GM19397 (cell line): ENCODE measurements at regions not wholly inside any gene's neighbourhood (a gene's known extent, or its start where the extent isn't known, plus 50 kb on each side); places are given as distances from the start of the nearest gene placed in this dataset.
"Not testable (repeated sequence)": the region's sequence is repeated elsewhere in the genome, so short reads cannot be mapped to it uniquely, and the experiment has no call there.

Experiments
- ATAC-seq: cut with Tn5 transposase; IDR thresholded peaks from one replicate; pipeline ENCODE4 v1.9.1; 2021; ENCODE audit warnings: mild to moderate bottlenecking, moderate library complexity; ENCODE audit not compliant: unreplicated experiment

DNA sequence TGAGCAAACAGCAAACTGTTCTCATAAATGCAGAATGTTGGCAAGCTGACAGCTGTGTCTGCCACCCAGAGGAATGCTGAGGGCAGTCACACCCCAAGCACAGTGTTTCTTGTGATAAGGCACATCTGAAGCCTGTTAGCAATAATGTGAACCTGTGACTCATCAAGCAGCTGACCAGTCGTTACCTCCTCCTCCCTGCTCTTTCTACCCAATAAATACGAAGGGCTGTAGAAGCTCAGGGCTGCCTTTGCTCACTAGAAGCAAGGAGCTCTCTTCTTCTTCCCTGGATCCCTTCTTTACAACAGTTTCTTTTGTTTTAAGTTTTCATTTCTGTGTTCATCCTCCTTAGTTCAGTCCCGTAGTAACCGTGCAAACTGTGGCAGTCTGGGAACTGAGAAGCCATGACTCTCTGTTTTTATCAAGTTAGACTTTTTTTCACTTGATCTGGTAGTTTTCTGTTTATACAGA, 160.3 kb upstream of the ZNF184 start:
- ATAC-seq, result not testable (repeated sequence)

DNA sequence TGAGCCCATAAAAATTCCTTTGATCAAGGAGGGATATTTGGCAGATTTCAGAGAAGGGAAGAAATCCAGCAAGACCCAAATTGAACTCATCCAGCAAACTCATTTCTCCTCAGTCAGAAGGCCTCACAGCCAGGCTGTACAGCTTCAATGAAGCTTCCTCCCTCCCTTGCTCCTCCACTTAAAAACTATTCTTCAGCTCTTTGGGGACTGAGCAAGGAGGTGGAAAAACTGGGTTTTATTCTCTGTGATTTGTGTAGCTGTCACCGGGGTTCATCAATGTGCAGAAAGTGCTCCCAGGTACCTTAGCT, 158.7 kb upstream of the ZNF184 start:
- ATAC-seq, result no peak

DNA sequence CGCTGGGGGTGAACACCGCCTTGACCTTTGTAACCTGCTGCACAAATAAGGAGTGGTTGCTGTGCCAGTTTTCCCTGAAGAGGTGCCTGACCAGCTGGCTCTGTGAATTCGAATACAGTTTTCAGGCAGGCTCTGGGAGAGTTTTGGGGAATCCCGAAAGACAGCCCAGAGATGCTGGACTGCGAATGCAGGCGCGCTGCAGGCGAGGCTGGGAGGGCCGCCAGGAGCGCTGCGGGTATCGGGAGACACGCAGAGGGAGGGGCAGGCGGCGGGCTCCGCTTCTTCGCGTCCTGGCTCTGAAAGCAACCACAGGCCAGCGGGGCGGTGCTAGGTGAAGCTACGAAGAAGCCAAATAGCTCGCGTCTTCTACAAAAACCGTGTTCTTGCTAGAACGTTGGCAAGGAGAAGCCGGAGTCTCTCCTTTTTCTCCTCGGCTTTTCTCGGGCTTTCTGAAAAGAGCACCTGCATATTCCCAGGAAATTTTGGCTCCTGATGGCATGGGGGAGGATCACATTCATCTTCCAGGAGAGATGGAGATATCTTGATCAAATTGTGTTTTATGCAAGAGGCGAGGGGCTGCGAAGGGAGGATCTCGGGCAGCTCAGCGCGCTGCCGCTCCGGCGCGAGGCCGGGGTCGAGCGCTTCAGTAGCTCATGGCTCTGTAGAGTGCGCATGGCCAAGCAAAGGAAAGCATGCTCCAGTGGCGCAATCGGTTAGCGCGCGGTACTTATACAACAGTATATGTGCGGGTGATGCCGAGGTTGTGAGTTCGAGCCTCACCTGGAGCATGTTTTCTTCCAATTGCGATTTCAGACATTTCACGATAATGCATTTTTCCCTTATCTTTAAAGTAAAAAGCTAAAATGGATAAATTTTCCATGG, 158.1 kb upstream of the ZNF184 start:
- ATAC-seq, result no peak

DNA sequence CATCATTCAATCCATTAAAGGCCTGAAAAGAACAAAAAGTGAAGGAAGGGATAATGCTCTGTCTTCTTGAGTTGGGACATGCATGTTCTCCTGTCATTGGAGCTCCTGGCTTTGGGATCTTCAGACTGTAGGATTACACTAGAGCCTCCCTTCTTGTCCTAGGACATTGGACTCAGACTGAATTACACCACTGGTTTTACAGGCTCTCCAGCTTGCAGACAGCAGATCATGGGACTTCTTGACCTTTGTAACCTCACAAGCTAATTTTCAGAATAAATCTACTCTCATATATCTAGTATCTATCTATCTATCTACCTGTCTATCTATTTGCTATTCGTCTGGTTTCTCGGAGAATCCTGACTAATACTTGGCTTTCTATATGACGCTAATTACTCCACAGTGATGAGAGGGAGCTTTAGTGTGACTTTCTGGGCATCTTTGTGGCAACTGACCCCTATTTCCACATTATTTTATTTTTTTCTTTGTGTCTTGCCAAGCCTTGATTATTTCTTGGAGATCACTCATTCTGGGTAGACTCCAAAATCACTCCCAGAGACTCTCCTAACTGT, 151.9 kb upstream of the ZNF184 start:
- ATAC-seq, result no peak

DNA sequence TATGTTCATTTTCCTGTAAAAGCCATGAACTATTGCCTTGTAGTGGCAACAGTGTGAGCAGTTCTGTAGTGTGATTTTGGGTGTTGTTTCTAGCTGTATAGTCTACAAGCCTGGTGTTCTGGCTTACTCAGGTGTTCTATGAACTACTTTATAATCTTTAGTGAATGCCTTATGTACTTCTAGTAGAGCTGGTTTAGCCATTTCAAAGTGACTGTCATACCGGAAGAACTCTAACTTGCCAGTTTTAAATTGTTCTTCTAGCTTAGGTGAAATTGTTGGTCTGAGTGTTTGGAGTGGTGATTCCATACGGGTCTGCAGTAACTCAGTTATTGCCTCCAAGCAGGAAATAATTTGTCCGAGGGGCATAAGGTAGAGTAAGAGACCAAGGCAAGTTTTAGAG, 150.2 kb upstream of the ZNF184 start:
- ATAC-seq, result no peak

DNA sequence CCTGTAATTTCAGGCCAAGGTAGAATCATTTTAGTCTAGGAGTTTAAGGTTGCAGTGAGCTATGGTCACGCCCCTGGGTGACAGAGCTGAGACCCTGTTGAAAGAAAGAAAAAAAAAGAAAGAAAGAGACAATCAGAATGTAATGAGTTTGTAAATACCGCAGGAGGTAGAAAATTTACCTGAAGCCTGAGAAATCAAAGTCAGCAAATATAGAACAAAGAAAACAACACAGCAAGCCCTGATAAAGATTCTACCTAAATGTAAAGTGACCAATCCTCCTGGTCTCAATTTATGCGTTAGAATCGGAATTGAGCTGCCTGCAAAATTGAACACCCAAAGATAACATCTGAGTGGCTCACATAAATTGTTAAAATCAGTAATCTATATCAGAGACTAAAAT, 146.5 kb upstream of the ZNF184 start:
- ATAC-seq, result no peak

DNA sequence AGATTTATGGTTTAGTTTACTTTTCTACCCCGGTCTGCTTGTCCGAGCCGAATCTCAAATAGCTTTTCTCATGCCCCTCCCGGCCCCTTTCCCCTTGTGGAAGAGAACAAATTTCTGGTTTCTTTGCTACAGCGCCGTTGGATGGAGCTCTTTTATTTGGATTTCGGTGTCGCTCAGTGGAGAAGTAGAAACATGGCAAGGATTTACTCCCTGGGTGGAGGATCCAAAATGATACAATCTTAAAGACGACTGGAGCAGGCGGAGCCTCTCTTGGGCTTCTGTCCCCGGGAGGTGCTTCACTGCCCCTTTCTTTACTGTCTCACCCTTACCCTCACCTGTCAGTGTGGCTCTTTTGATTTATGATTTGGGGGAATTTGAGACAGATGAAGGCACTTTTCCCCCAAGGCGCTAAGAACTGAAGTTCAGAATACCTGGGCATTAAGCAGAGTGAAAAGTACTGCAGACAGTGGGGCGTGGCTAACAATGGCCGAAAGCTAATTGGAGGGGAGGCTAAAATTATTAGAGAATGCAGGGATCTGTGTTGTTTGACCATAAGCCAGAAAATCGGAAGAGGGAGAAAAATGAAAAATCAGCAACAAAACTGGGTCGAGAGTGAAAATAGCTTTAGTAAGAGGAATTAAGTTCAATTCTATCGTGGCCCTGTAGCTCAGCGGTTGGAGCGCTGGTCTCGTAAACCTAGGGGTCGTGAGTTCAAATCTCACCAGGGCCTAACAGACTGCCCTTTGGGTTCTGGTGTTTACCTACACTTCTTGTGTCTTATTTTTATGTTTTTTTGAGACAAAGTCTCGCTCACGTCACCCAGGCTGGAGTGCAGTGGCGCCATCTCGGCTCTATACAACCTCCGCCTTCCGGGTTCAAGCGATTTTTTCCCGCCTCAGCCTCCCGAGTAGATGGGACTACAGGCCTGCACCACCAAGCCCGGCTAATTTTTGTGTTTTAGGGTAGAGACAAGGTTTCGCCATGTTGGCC, 145.1 kb upstream of the ZNF184 start:
- ATAC-seq, result no peak

DNA sequence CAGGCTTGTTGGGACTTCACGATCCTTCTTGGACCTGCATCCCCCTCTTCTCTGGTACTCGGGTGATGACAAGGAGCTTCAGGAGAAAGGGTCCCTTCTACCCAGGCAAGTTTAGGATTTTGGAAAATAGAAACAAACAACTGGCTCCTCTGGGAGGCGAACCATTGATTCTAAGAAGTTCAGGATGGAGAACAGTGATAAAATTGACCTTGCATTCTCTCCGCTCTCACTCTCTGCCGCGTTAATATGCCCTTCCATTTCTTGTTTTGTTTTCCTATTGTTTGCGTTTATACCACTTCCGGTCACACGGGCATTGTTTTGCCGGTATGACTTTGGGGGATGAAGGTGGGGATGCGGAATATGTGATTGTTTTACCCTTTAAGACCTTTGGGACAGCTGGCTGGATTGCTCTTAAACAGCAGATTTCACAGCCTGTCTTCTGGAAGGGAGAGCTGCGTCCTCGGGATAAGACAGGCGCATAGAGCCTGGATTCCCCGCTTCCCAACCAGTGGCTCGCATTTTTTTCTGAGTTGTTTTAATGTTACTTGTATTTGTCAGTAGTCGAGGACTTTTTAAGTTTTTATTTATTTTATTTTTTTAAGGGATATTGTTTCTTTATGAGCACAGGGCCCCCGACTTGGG, 144.3 kb upstream of the ZNF184 start:
- no peak for ATAC-seq

DNA sequence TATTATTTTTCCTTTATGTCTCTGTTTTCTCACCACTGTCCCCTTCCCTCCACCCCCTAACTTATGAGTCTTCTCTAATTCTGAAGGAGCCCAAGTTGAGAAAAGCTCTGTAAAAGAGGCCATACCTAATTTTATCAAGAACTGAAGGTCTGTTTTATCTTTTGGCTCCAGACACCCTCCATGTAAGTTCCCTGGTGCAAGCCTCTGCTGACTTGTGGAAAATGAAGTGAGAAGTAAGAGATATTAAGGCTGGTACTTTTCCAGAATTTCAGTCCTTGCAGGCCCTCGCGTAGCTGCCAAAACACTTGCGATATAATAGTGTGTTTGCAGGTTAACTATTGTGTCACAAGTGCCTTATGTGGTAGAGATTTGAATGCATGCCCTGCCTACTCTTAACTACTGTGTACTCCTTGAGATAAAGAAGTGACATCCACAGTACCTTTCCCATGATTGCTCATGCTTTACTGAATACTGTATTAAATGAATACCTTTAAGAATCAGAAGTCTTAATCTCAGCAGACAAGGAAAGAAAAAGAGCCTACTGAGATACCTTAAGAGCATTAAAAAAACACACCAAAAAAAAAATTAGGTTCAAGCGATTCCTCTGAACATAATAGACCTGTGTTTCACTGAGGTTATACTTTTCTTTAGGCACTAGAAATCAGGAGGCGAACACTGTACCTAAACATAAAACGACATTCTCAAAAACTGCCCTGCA, 143.6 kb upstream of the ZNF184 start:
- no peak for ATAC-seq

DNA sequence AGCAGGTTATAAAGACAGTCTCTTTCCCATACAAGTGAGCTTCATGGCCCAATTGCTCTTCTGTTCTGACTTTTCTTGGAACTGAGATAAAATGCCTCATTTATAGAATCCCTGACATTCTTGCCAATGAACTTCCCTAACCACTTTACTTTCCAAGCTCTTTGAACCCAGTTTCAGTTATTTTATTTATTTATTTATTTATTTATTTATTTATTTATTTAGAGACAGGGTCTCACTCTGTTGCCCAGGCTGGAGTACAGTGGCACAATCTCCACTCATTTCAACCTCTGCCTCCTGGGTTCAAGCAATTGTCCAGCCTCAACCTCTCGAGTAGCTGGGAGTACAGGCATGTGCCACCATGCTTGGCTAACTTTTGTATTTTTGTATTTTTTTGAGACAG, 138.5 kb upstream of the ZNF184 start:
- ATAC-seq, result no peak

DNA sequence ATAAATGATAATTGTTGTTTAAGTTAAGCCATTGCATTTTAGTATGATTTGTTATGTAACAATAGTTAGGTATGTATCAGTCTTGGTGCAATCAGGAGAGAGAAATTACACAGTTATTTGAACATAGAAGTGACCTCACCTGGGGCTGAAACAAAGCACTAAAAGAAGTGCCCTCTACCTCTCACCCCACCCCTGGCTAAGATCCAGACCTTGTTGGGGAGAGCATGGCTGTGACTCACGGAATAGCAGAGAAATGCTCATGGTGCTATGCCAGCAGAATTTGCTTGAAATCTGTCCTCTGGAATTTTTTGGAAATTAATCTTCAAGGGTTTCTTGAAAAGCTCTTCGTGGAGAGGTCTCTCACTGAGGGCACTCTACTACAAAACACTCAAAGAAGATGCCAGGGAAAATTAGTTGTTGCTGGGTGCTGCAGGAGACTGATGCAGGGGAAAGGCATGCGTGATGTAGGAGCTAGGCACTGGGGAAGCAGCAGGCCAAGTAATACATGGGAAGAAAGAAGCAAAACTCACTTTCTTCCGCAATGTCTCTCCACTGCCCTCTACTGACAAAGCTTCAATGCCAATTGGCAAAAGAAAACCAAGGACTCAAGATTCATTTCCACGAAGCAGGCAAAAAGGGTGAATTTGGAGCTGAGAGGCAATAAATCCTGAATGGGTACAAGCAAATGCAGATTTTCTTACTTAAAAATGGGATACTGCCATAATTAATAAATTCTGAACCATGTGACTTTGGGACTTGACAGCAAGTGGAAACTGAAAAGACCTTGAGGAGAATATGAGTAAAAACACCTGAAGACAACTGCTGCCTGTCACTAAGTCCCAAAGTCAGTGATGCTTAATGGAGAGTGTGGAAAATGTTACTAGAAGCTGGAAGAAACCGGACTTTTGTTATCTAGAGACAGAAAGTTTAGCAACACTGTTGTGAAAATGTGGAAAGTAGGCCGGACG, 136.3 kb upstream of the ZNF184 start:
- ATAC-seq, result no peak

DNA sequence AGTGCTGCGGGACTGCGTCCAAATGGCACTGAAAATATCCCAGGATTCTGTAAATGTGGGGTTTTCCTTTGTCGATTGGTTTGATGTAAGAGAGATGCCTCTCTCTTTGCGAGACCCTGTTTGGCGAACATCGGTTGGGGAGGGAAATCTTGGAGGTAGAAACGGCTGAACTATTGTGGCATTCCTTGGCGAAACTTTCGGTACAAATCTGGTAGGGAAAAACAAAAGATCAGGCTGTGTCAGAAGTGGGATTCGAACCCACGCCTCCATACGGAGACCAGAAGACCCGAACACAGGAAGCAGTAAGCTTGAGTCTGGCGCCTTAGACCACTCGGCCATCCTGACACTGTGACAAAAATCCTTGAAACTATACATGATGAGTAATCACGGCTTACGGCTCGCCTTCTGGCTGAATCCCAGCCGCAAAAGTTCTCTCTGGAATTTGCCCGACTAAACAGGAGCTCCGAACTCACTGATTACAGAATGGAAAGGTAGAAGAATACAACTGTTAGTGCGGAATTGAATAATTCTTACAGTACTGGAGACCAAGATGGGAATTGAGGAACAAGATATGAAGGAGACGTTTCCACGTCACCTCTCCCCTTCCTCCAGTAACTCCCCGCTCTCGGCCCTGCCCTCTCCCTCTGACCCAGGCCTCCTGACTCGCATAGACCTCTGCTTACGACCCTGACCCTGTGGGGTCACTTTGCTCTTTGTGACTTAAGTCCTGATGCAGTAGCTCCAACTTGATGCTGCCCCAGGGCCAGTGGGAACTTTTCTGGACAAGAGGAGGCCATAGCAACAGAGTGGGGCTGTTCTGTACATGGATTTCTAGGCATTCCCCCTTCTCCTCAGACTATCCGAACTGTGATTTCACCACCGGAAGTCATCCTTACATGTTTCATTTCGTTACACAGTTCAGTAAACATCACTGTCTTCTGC, 132.8 kb upstream of the ZNF184 start:
- ATAC-seq, result no peak

DNA sequence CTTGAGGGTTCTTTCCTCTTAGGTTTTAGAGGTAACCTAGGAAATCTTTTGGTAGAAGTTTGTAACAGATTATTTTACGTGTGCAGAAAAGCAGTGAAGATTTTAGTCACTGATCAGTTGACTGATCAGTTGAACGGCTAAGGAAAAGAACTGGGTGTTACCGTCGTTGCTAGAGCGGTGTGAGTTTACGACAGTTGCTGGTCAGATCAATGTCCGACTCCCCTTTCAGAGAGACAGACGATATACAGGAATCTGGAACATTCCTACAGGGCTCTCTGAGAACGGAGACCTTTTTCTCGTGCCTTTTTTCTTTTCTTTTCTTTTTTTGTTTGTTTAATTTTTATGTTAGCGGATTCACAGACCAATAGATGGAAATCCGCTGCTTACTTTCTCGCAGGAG, 132.1 kb upstream of the ZNF184 start:
- no peak for ATAC-seq

DNA sequence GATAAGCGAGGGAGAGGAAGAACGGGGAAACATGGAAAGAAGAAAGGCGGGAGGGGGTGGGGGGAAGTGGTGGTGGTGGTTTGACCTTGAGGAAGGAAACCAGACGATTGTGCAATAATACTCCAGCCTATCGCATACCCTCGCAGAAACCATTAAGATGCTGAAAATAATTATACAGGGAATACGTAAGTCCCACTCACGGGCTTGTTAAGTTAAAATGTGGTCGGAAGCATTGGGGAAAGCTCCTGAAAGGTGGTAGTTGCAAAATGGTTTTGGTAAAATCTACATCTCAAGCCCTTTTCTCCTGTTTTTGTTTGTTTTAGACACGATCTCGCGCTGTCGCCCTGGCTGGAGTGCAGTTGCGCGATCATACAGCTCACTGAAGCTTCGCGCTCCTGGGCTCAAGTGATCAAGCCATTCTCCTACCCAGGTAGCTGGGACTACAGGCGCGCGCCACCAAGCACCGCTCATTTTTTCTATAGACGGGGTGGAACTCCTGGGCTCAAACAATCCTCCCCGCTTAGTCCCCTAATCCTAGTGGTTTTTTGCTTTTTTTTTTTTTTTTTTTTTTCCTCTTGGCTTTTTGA, 128.9 kb upstream of the ZNF184 start:
- ATAC-seq, result no peak

DNA sequence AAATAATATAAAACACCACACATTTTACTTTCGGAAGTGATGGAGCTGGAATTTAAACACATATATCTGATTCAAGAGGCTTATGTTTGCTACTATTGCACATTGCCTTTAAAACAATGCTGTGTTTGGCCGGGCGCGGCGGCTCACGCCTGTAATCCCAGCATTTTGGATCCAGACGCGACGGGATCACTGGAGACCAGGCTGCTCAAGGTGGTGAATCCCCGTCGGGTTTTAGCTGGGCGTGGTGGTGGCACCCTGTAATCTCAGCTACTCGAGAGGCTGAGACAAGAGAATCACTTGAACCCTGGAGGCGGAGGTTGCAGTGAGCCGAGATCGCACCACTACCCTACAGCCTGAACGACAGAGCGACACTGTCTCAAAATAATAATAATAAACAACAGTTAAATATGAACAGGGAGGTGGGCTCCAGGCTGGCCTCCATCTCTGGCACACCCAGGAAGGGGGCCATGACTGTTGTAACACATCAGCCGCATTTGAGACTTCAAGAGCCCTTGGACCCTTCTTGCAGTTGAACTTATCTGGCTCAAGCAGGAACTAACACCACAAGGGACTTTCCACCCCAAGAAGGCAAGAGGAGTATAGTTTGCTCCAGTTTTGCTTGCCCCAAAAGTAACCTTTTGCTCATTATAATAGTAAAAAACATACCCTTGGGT, 127.1 kb upstream of the ZNF184 start:
- ATAC-seq, result no peak

DNA sequence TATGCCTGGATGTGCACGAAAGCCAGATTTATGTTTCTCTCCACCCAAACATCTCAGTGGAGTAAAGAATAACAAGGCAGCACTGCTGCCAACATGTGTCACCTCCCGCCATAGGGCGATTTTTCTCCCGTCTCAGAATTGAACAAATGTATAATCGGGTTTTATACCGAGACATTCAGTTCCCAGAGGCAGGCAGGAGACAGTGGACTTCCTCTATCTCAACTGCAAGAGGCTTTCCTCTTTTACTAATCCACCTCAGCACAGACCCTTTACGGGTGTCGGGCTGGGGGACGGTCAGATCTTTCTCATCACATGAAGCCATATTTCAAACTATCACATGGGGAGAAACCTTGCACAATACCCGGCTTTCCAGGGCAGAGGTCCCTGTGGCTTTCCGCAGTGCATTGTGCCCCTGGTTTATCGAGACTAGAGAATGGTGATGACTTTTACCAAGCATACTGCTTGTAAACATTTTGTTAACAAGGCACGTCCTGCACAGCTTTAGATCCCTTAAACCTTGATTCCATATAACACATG, 124.2 kb upstream of the ZNF184 start:
- ATAC-seq, result not testable (repeated sequence)

DNA sequence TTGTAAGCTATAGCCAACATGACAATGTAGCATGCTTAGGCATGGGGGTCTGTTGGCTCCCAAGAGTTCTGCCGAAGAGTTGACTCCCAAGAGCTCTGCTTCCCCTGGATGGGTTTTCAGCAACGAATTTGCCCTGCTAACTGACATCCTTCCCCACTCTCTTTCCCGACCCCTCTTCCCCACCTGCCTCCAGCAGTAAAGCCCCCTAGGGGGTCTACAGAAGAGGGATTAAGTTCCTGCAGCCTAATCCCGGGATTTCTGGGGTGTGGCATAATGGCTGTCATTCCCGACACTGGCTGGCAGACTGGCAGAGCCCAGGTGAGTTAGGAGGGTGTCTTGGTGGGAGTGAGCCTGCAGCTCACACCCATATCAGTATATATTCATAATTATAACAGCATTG, 121.0 kb upstream of the ZNF184 start:
- no peak for ATAC-seq
